ENCODE measurements at regions not wholly inside any gene's neighbourhood (a gene's known extent, or its start where the extent isn't known, plus 50 kb on each side); places are given as distances from the start of the nearest gene placed in this dataset.

DNA sequence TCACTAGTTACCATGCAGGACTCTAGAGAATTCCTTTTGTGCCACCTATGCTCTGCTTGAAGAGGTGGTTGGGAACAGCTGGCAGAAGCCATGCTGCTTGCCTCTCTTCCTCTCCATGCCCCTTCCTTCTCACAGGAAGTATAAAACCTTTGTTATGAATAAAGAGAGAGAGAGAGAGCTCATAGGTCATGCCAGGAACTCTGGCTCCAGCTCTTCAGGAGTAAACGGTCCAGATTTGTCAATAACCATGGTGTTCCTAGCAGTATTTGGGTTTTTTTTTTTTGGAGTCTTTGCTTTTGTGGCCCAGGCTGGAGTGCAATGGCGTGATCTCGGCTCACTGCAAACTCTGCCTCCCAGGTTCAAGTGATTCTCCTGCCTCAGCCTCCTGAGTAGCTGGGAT is 97.7 kb upstream of the SLC4A7 start:
- H3K4me1 ChIP-seq (ENCODE audit: control insufficient read depth, insufficient read depth, low read length), result no peaks in the 10 kb centered on the region
- no peak overlapping the region for H3K4me3 ChIP-seq (ENCODE audit: low read depth, low read length)
- no peaks in the 10 kb centered on the region for H3K36me3 ChIP-seq (ENCODE audit: control insufficient read depth in 2 of 2, insufficient read depth in 1 of 2, low read length in 2 of 2)
- CTCF ChIA-PET, result no interaction called here
- POLR2A ChIA-PET, result interaction anchor here (0.6 kb wide), 1 partner anchor 23 kb away, joined by 4 read pairs; no protein-coding TSS in a partner anchor
- TF ChIP-seq, protein P1, sequence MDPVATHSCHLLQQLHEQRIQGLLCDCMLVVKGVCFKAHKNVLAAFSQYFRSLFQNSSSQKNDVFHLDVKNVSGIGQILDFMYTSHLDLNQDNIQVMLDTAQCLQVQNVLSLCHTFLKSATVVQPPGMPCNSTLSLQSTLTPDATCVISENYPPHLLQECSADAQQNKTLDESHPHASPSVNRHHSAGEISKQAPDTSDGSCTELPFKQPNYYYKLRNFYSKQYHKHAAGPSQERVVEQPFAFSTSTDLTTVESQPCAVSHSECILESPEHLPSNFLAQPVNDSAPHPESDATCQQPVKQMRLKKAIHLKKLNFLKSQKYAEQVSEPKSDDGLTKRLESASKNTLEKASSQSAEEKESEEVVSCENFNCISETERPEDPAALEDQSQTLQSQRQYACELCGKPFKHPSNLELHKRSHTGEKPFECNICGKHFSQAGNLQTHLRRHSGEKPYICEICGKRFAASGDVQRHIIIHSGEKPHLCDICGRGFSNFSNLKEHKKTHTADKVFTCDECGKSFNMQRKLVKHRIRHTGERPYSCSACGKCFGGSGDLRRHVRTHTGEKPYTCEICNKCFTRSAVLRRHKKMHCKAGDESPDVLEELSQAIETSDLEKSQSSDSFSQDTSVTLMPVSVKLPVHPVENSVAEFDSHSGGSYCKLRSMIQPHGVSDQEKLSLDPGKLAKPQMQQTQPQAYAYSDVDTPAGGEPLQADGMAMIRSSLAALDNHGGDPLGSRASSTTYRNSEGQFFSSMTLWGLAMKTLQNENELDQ (tag by site-specific recombination; IDR thresholded peaks at IDR 0.05; ENCODE audit: low read depth), result no peak
- no peak for TF ChIP-seq ZNF426 (tag by site-specific recombination; IDR thresholded peaks at IDR 0.05)
- TF ChIP-seq ZFP41 (tag by site-specific recombination; IDR thresholded peaks at IDR 0.05; ENCODE audit: borderline replicate concordance), result no peak
- no peak for TF ChIP-seq ZNF549 (tag by site-specific recombination; IDR thresholded peaks at IDR 0.05)
- TF ChIP-seq OSR2 (tag by site-specific recombination; IDR thresholded peaks at IDR 0.05), result no peak
- no peak for TF ChIP-seq HOXC10 (CRISPR knock-in tag; IDR thresholded peaks at IDR 0.05)
- no peak for TF ChIP-seq OVOL3 (tag by site-specific recombination; IDR thresholded peaks at IDR 0.05)
- no peak for TF ChIP-seq ZBTB26 (tag by site-specific recombination; optimal IDR thresholded peaks at IDR 0.05)
- TF ChIP-seq ZNF214 (tag by site-specific recombination; IDR thresholded peaks at IDR 0.05; ENCODE audit: borderline replicate concordance), result no peak
- no peak for TF ChIP-seq KLF1 (tag by site-specific recombination; IDR thresholded peaks at IDR 0.05)
- H3K27ac ChIP-seq (ENCODE audit: extremely low read depth, low read depth, low read length), result no peak overlapping the region
- H3K9me3 ChIP-seq (ENCODE audit: control insufficient read depth, insufficient read depth, low read depth, low read length), result no peaks in the 10 kb centered on the region

DNA sequence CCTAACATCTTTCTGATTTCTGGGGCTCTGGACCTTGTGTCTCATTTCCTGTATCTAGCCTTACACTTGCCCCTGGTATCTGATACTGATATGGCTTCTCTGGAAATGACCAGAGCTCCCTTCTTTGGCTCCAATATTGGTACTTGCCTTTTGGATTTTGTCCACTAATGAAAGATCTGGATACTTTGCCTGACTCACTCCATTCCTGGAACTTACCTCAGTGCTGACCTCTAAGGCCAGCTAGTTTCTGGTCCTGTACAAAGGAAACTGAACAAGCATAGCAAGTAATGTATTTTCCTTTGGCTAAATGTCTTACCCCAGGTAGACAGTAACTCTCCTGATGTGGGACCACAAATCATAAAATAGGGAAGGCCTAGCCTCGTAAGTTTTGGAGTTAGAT is 93.8 kb upstream of the SLC4A7 start:
- no peaks in the 10 kb centered on the region for H3K36me3 ChIP-seq (ENCODE audit: control insufficient read depth in 2 of 2, insufficient read depth in 1 of 2, low read length in 2 of 2)
- no peak overlapping the region for H3K4me3 ChIP-seq (ENCODE audit: low read depth, low read length)
- TF ChIP-seq ZNF2 (tag by site-specific recombination; IDR thresholded peaks at IDR 0.05), result no peak
- TF ChIP-seq ZFHX2 (tag by site-specific recombination; conservative IDR thresholded peaks at IDR 0.05), result no peak
- no peak for TF ChIP-seq ZNF830 (tag by site-specific recombination; IDR thresholded peaks at IDR 0.05; ENCODE audit: low read depth)
- no peaks in the 10 kb centered on the region for H3K9me3 ChIP-seq (ENCODE audit: control insufficient read depth, insufficient read depth, low read depth, low read length)
- no peaks in the 10 kb centered on the region for H3K4me1 ChIP-seq (ENCODE audit: control insufficient read depth, insufficient read depth, low read length)
- ChIA-PET POLR2A (no interaction called here), CTCF (no interaction called here)
- H3K27ac ChIP-seq (ENCODE audit: extremely low read depth, low read depth, low read length), result no peak overlapping the region

DNA sequence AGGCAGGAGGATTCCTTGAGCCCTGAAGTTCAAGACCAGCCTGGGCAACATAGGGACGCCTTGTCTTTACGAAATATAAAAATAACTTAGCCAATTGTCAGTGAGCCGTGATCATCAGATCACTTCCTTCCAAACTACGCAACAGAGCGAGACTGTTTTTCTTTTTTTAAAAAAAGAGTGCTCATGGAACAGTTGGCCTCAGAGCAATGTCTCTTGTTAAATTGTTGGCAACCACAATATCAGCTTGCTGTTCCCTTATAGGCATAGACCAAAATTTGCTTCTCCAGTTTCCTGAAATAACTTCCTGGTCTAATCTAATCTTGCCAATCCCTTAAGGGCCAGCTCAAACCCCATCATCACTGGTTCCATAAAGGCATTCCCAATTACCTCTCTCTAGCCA is 93.3 kb upstream of the SLC4A7 start:
- TF ChIP-seq ZBTB48 (tag by site-specific recombination; IDR thresholded peaks at IDR 0.05) (no peak), OVOL3 (tag by site-specific recombination; IDR thresholded peaks at IDR 0.05) (no peak)
- no peak overlapping the region for H3K27ac ChIP-seq (ENCODE audit: extremely low read depth, low read depth, low read length)
- no peaks in the 10 kb centered on the region for H3K4me1 ChIP-seq (ENCODE audit: control insufficient read depth, insufficient read depth, low read length)
- H3K9me3 ChIP-seq (ENCODE audit: control insufficient read depth, insufficient read depth, low read depth, low read length), result no peaks in the 10 kb centered on the region
- ChIA-PET POLR2A (no interaction called here), CTCF (no interaction called here)
- no peak overlapping the region for H3K4me3 ChIP-seq (ENCODE audit: low read depth, low read length)
- H3K36me3 ChIP-seq (ENCODE audit: control insufficient read depth in 2 of 2, insufficient read depth in 1 of 2, low read length in 2 of 2), result no peaks in the 10 kb centered on the region

- CTCF ChIA-PET, result interaction anchor here (0.5 to 0.6 kb wide), 3 partner anchors 46 to 1977 kb away, joined by 3 read pairs; no protein-coding TSS in a partner anchor
These were observed 92.0 kb upstream of the SLC4A7 start for GRCh38 chr3:27576171-27576570.

More at GRCh38 chr3:27576171-27576570, 92.0 kb upstream of the SLC4A7 start:
- Histone ChIP-seq H3K4me1 (ENCODE audit: control insufficient read depth, insufficient read depth, low read length) (no peaks in the 10 kb centered on the region), H3K36me3 (ENCODE audit: control insufficient read depth in 2 of 2, insufficient read depth in 1 of 2, low read length in 2 of 2) (no peaks in the 10 kb centered on the region), H3K4me3 (ENCODE audit: low read depth, low read length) (no peak overlapping the region), H3K27ac (ENCODE audit: extremely low read depth, low read depth, low read length) (no peak overlapping the region), H3K9me3 (ENCODE audit: control insufficient read depth, insufficient read depth, low read depth, low read length) (no peaks in the 10 kb centered on the region)
- POLR2A ChIA-PET, result no interaction called here
- TF ChIP-seq ZNF433 (tag by site-specific recombination; IDR thresholded peaks at IDR 0.05; ENCODE audit: low read depth), result no peak
- TF ChIP-seq SALL2 (tag by site-specific recombination; IDR thresholded peaks at IDR 0.05; ENCODE audit: borderline replicate concordance), result no peak
- TF ChIP-seq ZBTB21 (tag by site-specific recombination; IDR thresholded peaks at IDR 0.05), result no peak
- TF ChIP-seq ZNF350 (tag by site-specific recombination; IDR thresholded peaks at IDR 0.05), result no peak
- no peak for TF ChIP-seq ZFHX2 (tag by site-specific recombination; conservative IDR thresholded peaks at IDR 0.05)
- no peak for TF ChIP-seq ZFP3 (tag by site-specific recombination; IDR thresholded peaks at IDR 0.05; ENCODE audit: low read depth)
- TF ChIP-seq ZNF510 (tag by site-specific recombination; IDR thresholded peaks at IDR 0.05; ENCODE audit: insufficient replicate concordance), result no peak
- TF ChIP-seq KLF16 (tag by site-specific recombination; IDR thresholded peaks at IDR 0.05), result no peak
- no peak for TF ChIP-seq ZNF202 (tag by site-specific recombination; IDR thresholded peaks at IDR 0.05; ENCODE audit: borderline replicate concordance)
- no peak for TF ChIP-seq ZNF530 (tag by site-specific recombination; IDR thresholded peaks at IDR 0.05; ENCODE audit: low read depth)
- no peak for TF ChIP-seq ZNF670 (tag by site-specific recombination; IDR thresholded peaks at IDR 0.05; ENCODE audit: low read depth)

Measured in HEK293 (cell line).